GM19025 (cell line): ENCODE measurements at regions not wholly inside any gene's neighbourhood (a gene's known extent, or its start where the extent isn't known, plus 50 kb on each side); places are given as distances from the start of the nearest gene placed in this dataset.

Experiments
- ATAC-seq: cut with Tn5 transposase; IDR thresholded peaks from one replicate; pipeline ENCODE4 v1.9.1; 2021; ENCODE audit warnings: mild to moderate bottlenecking, low read depth, moderate library complexity; ENCODE audit not compliant: unreplicated experiment

DNA sequence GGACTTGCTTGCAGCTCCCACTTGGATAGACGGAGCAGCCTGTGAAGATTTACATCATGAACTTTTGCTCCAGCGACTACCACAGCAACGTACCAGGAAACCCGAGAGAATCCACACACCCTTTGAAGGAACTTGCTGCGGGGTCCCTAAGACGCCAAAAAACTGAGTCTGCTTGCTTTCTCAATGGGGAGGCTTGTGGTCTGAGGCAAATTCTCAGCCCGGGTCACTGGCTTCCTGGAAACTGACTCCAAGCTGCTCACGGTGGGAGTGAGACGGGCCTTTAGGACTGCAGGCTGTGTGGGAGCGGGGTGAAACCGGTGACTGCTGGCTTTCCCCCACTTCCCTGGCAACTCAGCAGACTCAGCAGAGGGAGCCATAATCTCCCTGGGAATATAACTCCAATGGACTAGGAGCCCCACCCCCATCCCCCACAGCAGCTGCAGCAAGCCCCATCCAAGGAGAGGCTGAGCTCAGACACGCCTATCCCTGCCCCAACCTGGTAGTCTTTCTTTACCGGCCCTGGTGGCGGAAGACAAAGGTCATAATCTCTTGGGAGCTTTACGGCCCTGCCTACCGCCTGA lies 466.0 kb downstream of the CAAP1 start:
- ATAC-seq: no peak

DNA sequence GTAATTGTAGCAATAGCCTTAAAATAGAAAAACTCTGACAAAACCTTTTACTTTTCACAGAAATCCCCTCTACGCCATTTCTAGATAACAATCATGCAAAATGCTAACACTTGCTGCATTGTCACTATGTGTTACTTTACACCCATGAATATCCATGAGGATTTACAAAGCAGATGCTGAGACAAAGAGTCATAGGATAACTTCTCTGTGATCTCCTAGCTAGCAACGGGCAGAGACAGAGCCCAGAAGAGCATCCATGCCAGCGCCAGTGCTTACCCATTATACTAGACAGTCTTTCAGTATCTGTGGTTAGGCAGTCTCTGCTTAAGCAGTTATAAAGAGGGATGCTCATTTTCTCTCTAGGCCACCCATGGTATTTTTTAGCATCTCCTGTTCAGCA lies 474.1 kb downstream of the CAAP1 start:
- ATAC-seq: no peak

- no peak for ATAC-seq
Observed at GRCh38 chr9:26415528-26415927, 477.1 kb downstream of the CAAP1 start.

DNA sequence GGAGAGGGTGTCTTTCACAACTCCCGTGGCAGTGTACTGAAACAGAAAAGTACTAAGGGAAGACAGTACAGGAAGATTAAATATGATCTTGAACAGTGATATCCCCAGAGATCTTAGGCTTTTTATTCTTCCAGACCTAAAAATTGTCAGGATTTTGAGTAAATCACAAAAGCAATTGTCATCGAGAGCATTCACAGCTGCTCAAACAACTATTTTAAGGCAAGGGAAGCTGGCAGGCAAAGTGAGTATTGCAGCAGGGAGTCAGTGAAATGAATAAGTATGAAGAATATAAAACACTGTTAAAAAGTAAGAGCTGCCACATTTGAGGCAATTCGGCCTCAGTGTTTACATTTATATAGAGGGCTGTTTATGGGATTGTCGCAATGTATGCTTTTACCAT lies 479.0 kb downstream of the CAAP1 start:
- no peak for ATAC-seq

DNA sequence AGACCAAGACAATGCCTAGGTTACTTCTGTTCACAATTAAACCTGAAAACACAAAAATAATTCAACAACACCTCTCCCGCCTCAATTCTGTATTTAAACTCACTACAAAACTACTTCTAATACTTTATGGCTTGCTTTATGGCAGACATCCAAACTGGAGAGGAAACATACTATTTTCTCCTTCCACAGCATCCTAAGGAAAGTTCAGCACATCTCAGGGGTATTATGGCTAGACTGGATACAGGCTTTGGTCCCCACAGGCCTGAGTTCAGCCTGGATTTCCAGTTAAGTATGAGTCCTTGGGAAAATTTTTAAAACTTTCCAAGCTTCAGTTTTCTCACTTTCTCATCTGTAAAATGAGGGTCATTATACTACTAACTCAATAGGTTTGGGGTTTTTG lies 480.2 kb downstream of the CAAP1 start:
- ATAC-seq: no peak

GRCh38 chr9:26406676-26407075 lies 485.9 kb downstream of the CAAP1 start:
- no peak for ATAC-seq

- ATAC-seq: no peak
Observed at GRCh38 chr9:26399556-26399955, 493.0 kb downstream of the CAAP1 start.

DNA sequence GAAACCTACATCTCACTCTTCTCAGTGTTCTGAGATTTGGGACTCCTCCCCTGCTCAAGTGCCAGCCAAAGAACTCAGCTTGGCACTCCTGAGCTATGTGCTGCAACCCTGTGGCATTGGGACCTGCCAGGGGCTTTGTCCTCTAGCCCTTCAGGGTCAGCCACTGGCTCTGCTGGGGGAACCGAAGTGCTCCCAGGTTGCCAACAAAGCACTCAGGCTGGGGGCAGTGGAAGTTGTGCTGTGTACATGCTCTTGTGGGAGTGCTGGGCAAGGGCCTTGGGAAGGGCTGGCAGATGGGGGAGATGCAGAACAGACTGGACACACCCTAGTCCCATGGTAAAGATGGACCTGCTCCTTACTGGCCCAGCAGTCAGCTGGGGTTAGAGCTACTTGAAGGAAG lies 498.6 kb downstream of the CAAP1 start:
- no peak for ATAC-seq

DNA sequence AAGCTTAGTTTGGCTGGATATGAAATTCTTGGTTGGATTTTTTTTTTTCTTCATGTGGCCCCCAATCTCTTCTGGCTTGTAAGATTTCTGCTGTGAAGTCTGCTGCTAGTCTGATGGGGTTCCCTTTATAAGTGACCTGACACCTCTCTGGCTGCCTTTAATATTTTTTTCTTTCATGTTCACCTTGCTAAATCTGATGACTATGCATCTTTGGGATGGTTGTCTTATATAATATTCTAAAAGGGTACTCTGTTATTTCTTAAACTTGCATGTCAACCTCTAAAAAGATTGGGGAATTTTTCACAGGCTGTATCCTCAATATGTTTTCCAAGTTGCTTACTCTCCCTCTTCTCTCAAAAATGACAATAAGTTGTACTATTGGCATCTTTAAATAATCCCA lies 500.0 kb downstream of the CAAP1 start:
- ATAC-seq: no peak

DNA sequence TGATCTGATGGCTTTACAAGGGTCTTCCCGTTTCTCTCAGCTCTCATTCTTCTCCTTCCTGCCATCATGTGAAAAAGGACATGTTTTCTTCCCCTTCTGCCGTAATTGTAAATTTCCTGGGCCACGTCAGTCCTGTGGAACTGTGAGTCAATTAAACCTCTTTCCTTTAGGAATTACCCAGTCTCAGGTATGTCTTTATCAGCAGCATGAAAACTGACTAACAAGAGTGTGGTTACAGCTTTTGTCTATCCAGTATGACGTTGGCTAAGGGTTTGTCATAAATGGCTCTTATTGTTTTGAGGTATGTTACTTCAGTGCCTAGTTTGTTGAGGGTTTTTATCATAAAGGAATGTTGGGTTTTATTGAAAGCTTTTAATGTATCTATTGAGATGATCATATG lies 501.6 kb downstream of the CAAP1 start:
- no peak for ATAC-seq

- ATAC-seq: no peak
Observed at GRCh38 chr9:26375448-26375847, 517.2 kb downstream of the CAAP1 start.

- ATAC-seq: no peak
Observed at GRCh38 chr9:26373616-26374015, 519.0 kb downstream of the CAAP1 start.

GRCh38 chr9:26371236-26371635 lies 521.4 kb downstream of the CAAP1 start:
- ATAC-seq: no peak

DNA sequence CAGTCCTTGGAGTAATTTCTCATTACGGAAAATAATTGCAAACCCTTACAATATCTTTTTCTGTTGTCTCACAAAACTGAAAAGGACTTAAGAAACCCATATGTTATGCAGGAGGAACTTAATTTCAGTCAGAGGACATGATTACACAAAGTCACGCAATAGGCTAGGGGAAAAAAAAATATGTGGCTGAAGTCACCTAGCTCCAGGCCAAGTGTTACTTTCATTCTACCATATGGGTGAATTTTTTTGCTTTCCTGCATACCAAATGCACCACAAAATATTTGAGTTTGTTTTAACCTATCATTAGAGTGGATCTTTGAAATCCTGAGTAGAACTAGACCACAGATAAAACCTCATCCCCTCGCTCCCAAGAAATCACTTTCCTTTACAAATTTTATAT lies 523.5 kb downstream of the CAAP1 start:
- ATAC-seq: no peak

- ATAC-seq: no peak
Observed at GRCh38 chr9:26368241-26368640, 524.4 kb downstream of the CAAP1 start.

DNA sequence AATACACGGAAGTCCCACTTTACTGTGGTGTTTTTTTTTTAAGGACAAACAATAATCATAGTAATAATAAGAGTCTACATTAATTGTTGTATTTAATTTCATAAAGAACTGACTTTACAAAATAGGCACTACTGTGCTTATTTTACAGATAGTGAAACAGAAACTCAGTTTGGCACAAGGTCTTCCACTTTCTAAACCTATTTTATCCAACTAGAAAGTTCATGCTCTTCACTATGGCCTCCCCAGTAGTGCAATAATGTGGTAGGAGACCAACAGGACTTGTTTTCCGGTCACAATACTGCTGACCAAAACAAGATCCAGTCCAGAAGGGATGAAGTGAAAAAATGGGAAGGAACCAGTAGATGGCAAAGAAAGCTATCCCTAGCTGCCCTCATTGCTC lies 531.6 kb downstream of the CAAP1 start:
- no peak for ATAC-seq

DNA sequence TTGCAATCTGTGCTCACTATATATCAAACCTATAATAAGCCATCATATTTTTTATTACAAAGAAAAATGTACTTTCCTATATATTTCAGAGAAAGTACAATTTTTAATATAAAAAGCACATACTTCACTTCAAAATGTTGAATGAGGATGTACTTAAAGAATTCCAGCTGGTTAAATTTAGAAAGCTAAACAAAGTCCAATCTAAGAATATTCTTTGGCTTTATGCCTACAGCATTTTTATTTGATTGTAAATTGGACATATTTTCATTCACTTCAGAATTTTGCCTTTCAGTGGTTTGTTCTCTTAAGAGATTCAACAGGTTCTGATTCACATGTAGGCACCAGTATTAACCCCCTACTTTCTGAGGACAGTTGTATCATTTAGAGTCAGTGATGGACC lies 533.8 kb downstream of the CAAP1 start:
- no peak for ATAC-seq

DNA sequence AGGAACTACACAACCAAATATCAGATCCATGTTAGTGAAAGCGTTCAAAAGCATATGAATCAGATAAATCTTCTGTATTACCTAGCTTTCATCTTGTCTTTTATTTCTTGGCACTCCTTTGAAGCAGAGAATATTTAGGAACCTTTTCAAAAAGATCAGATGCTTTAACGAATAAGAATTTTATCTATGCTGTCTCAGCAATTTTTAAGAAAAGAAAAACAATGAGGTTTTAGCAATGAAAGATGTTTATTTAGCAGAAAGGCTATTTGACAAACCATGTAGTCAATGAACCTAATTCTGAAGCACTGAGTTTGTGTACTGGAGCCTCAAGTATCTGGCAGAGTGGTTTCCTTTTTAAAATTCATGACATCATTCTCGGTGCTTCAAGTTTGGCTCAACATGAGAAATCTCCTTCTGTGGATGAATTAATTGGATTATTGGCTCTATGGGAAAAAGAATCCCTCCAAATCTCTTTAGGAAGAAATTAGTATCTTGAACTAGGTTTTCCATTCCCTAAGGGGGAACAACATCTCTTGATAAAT lies 534.7 kb downstream of the CAAP1 start:
- ATAC-seq: no peak

DNA sequence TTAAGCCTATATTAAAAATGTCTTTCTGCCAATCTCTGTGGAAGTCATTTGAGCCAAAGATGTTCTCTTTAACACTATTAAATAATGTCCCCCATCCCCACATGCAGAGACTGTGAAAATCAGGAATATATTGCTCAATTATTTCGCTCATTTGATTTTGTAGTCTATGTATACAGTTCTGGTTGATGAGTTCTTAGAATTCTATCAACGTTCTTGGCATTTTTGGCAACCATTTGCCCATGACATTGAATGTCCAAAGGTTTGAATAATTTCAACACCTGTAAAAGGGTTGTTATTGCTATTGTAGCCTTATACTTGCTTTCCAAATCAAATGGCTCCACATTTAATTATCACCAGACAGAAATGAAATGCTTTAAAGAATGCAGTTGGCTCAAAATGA lies 536.1 kb downstream of the CAAP1 start:
- no peak for ATAC-seq

DNA sequence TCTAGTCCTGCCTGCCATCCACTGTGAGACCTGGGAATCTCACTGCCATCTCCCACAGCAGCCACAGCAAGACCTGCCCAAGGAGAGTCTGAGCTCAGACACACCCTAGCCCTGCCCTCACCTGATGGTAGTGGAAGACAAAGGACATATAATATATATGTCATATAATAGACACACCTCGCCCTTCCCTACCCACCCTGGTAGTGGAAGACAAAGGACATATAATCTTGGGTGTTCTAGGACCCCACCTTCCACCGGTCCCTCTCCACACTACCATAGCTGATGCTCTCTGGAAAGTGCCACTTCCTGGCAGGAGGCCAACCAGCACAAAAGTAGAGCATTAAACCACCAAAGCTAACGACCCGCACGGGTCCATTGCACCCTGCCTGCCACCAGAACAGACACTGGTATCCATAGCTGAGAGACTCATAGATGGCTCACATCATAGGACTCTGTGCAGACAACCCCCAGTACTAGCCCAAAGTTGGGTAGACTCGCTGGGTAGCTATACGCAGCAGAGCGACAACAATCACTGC lies 545.6 kb downstream of the CAAP1 start:
- ATAC-seq: no peak

DNA sequence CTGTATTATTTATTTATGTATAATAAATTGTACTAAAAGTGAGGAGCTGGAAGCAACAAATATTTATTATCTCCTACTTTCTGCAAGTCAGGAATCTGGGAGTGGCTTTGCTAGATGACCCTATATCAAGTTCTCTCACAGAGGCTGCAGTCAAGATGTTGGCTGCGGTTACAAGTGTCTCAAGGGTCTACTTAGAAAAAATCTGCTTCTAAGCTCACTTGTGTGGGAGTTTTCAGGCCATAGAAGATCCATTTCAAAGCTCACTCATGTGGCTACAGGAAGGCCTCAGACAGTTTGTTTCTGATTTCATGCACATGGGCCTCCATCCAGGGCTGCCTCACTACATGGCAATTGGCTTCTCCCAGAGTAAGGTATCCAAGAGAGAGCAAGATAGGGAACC lies 551.1 kb downstream of the CAAP1 start:
- no peak for ATAC-seq

DNA sequence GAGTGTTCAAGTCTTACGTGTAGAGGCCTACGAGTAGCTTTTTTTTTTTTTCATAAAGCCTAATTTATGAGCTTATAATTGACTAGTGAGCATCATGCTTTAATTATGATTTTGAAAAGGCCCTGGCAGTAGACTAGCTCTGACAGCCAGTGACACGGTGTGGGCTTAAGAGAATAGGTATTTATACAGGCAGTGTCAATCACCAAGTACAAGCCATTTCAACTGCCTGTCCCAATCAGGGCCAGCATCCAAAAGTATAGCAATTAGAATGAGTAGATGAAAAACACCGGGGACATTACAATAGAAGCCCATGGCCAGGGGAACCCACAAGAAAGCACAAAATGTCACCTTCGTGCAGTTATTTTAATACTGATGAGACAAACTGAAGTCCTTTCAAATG lies 552.8 kb downstream of the CAAP1 start:
- no peak for ATAC-seq

DNA sequence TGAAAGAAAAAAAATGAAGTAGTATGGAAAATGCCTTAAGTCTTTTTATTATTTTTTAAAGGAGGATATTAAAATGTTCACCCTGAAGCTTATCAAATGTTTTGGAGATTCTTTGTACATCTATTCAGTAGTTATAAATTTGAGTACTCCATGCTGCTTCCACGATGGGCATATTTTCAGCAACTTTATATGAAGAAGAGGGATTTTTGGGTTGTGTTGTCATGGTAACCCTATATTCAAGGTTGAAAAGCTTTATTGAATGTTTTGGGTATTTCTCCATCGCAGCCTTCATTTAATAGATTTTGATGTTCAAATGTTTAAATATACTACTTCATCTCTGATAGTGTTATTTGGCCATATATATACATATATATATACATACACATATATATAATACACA lies 557.5 kb downstream of the CAAP1 start:
- no peak for ATAC-seq
